AG08395 (cell line): ENCODE measurements at regions not wholly inside any gene's neighbourhood (a gene's known extent, or its start where the extent isn't known, plus 50 kb on each side); places are given as distances from the start of the nearest gene placed in this dataset.

Experiments
- DNase-seq: peaks from one replicate; pipeline ENCODE4 v3.0.0; 2012; ENCODE audit warnings: mixed read lengths, low spot score

DNA sequence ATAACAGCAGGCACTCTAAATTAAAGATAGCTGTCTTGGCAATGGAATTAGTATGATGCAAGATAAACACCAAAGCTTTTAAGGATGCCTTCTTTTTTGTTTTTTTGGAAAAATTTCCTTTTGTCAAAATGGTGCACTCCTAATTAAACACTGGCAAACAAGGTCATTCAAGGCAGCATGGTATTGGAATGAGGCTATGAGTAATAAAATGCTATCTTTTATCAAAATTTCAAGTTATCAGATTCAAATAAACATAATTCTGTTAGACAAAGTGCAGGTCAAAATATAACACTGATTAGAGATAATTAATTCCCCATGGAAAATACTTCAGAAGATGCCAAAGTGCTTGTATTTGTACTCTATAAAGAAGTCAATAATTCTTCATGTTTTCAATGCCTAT, 514.1 kb downstream of the TENT5A start:
- DNase-seq: no peak

DNA sequence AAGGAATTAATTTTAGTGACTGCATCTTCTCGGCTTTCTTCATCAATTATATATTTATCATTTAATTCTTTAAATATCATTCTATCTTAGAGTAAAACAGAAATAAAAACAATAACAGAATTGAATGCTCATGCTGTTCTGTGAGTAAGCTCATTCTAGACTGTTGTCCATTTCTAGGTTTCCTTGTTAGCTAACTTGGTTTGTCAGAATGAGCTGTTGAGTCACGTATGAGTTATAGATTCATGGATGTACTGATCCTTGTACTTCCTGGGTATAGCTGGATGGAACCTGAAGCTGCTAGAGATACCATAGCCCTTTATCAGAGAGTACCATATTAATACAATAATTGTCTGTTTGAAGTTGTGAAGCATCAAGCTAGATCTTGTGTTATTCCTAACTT, 515.3 kb downstream of the TENT5A start:
- no peak for DNase-seq

GRCh38 chr6:81235512-81235911, 517.0 kb downstream of the TENT5A start:
- no peak for DNase-seq

GRCh38 chr6:81233990-81234389, 518.5 kb downstream of the TENT5A start:
- no peak for DNase-seq

DNA sequence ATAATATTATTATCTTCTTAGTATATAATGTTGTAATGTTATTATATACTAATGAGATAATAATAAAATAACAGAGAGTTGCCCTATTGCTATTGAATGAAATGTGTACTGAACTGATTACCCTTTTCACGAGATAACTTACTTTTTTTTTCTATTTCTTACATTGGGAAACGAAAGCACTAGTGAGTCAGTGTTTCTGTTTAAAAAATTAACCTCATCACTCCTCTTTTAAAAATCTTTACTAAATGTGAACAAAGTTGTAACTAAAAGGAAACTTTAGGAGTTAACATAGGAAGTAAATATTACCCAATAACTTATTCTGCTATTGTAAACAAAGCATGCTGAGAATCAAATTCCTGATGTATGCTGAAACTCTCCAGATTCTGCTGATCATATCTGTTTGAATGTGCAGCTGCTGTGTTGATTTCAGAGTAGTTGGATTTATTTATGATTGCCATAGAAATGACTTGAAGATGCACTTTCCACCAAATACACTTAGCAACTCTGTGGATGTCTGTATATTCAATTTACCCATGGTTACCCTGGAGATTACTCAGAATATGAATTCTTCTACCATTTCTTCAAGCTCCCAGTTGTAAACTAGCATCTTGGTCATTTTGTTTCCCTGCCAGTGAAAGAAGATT, 523.4 kb downstream of the TENT5A start:
- peak; percentile 26 for DNase-seq

DNA sequence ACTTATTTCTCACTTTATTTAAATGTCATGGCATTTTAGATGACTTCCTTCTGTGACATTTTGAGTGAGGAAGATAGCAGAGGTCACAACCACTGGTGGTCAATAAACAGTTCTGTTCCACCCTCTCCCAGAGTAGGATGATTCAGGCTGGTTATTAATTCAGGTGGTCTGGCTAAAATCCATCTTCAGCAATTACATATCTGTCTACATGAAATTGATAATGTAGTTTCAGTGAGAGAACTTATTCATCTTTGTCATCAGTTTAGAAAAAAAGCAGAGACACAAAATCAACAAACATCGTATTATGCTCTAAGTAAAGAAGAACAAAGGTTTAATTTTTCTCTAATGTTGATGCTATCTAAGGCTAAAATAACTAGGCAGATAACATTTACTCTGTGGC, 525.5 kb downstream of the TENT5A start:
- no peak for DNase-seq

- DNase-seq: no peak
Observed at GRCh38 chr6:81216668-81217067, 535.8 kb downstream of the TENT5A start.

GRCh38 chr6:81215092-81215432, 537.4 kb downstream of the TENT5A start:
- DNase-seq: no peak

DNA sequence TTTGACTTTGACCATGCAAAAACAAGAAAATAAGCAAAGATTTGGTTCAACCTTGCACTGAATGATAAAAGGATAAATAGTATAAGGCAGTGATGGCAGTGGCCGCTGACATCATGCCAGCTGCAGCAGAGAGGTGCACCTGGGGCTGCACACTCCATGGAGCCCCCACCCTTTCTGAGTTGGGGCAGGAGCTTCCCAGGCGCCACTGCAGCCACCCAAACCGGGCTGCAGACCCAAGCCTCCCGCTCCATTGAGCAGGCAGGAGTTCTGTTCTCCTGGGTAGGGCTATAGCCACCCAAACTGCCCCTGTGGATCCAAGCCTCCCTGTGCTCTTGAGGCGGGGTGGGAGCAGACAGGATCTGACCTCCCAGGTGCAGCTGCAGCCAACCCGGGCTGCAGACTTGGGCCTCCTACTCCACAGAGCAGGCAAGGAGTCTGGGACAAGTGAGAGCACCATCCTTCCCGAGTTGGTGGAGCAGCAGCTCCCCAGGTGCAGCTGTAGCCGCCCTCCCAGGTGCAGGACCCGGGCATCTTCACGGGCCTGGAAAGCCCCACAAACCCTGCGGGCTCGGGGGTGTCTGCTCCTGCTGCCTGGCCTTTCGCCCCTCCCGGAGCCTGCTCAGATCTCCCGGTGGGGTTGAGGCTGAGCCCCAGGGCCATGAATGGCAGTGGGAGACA, 537.9 kb downstream of the TENT5A start:
- no peak for DNase-seq

- DNase-seq: peak; percentile 46
Observed at GRCh38 chr6:81204731-81205130, 547.8 kb downstream of the TENT5A start.

DNA sequence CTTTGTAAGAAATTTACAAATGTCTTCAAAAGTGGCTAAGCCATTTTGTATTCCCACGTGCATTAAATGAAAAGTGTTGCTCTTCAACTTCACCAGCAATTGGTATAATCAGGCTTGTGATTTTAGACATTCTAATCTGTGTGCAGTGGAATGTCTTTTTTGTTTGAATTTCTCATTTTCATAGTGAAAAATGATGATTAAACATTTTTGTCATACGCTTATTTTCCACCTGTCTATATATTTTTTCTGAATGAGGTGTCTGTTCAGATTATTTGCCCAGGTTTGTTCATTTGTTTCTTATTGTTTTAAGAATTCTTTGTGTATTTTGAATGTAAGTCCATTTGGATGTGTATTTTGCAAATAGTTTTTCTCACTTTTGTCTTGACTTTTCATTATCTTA, 558.1 kb downstream of the TENT5A start:
- no peak for DNase-seq

DNA sequence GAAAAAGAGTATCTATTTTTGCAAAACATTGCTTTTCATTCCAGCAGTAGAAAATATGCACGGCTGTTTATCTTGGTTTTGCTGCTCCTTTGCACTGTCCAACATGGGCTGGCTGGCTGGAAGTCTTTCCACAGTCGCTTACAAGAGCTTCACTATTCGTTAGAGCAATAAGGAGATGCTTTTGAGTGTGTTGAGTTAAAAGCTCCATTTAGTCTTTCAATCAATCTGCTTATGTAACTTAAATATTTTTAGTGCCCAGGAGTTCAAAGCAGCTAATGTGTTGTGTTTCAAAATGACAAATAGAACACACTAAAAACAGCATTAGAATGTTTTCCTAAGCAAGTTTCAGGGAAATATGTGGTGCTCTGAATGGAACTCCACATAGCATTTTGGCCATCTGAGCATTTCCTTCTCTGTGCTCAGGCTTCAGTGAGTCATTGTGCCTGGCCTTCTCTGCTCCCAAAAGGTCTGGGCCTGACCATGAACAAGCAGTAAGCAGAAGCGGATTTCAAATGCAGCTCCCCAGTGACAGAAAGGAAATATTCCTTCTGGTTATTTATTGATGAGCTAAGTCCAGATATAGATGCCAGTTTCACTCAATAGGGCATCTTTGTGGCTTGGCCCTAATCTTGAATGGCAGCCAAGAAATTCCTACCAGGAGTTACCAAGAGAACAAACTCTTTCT, 580.3 kb downstream of the TENT5A start:
- peak; percentile 65 for DNase-seq

- peak; percentile 9 for DNase-seq
Observed at GRCh38 chr6:81169166-81169565, 583.3 kb downstream of the TENT5A start.

DNA sequence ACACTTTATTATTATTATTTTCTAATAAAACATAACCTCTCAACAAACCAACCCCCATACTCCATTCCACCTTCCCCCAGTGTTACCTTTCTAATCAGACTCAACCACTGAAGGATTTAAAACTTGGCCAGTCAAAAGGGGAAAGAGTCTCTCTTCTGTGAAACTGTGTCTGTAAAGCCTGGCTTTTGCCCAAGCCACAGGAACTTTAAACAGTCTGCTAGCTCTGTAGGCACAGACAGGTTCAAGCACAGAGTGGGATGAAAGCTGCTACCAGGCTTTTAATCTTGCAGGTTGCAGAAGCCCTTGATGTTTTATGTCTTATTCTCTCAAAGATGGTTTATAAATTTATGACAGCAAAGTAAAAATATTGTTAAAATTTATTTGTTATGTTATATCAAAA, 585.7 kb downstream of the TENT5A start:
- peak; percentile 59 for DNase-seq

DNA sequence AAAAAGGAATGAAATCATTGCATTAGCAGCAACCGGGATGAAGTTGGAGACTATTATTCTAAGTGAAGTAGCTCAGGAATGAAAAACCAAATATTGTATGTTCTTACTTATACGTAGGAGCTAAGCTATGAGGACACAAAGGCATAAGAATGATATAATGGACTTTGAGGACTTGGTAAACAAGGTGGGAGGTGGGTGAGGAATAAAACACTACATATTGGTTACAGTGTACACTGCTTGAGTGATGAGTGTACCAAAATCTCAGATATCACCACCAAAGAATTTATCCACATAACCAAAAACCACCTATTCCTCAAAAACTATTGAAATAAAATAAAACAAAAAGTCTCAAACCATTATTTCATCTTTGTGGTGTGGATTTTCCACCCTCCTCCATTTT, 593.5 kb downstream of the TENT5A start:
- DNase-seq: no peak

DNA sequence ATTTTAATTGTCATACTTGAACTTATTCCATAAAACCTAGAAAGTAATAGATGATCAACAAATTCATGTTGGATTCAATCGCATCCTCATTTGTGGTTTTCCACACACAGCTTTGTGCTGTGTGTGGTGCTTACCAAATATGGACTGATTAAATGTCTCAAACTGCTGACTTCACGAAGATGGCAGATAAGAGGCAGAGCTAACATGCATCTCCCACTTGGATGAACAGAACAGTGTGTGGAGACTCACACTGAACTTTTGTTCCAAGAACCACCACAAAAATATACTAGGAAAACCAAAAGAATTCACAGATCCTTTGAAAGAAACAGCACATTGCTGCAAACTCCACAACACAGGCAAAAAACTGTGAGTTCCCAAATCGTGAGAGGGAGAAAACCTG, 603.7 kb downstream of the TENT5A start:
- DNase-seq: peak; percentile 3

DNA sequence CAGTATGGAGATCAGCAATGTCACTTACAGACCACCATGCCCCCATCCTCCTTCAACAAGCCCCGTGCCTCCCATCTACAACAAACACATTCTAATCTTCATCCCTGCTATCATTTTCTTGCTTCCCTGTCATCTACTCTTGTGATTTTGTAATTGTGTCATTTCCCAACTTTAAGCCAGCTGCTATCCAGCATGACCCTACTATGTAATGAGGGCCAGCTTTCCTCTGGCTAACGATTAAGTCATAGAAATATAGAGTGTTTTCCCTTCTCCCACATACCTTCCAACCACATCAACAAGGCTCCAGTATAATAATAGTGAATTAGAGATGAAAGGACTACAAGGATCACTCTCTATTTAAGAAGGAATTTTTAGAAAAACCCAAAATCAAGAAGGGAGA, 607.0 kb downstream of the TENT5A start:
- peak; percentile 14 for DNase-seq

DNA sequence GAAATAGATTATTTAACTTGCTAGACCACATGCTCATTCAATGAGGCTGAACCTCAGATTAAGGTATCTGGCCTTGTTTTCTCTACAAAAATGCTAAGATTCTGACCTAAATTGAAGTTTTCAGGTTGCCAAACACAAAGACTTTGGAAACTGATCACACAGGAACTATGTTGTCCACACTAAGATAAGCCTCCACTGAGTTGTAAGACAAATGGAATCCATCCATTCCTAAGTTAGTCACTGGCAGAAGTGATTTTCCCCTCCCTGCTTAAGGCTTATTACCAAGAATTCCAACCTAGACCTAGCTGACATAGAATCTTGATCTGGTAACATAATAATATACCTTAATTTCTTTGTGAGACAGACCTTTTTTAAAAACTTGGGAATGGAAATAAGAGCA, 608.1 kb downstream of the TENT5A start:
- DNase-seq: peak; percentile 2

DNA sequence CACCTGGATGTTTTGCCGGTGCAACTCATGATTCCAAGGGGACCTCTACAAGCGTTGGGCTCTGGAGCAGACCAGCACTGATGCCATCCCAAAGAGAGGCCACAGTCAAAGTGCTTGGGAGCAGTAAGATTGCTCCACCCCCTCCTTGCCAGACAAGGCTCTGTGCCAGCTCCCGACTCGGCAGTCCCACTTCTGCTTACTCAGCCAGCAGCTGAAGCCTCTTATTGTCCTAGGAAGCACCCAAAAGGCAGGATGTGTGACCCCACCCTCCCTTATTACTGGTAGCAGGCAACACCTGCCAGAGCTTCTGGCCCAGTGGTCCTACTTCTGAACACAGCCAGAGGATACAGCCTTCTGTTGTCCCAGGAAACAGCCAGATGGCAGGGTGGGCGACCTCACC, 614.2 kb downstream of the TENT5A start:
- peak; percentile 3 for DNase-seq

DNA sequence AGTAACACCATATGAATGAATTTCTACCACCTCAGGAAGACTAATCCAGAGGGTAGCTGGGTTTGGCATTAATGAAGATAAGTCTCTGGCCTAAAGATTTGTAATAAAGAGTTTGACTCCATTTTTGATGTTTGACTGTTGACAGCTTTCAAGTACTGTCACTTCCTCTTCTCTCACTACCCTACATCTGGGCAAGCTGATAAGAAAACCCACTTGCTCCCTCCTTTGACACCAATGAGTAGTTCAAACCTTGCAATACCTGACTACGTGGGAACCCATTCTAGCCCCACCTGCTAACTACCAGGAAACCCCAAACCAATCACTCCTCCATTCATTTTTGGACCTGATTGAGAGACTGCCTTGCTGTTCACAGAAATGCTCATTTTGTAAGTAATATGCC, 621.5 kb downstream of the TENT5A start:
- DNase-seq: no peak

GRCh38 chr6:81130061-81130460, 622.4 kb downstream of the TENT5A start:
- no peak for DNase-seq

DNA sequence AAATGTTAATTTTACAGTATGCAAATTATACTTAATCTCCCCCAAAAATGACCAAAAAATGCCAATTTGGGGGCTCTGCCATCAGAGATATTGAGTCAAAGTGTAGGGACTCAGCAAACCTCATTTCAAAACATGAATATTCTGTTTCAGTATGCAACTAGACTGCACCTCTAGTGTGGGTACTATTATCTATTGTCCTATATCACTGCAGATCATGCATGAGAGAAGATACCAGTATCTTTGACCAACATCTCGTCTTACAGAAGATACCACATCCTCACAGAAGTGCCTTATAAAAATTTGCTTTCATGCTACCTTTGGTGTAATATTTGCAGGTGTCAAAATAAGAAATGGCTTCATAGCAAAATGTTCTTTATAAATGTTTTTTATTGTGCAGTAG, 623.8 kb downstream of the TENT5A start:
- no peak for DNase-seq

DNA sequence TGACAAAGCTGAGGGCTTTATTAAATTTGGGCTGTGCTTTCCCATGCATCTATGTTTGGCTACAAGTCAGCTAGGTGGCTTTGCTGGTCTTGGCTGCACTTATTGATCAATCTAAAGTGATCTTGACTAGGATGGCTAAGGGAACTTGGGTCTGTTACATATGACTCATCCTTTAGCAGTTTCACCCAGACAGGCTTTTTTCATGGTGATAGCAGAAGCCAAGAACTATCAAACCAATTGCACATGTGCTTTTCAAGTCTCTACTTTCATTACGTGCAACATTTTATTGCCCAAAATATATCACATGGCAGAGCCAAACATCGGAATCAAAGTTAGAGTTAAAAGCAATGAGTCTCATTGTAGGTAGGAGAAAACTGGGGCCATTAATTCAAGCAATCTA, 626.3 kb downstream of the TENT5A start:
- DNase-seq: peak; percentile 60

- DNase-seq: no peak
Observed at GRCh38 chr6:81120280-81120679, 632.2 kb downstream of the TENT5A start.
